Mesothelial cell of epicardium (in vitro differentiated cells): ENCODE measurements at regions not wholly inside any gene's neighbourhood (a gene's known extent, or its start where the extent isn't known, plus 50 kb on each side); places are given as distances from the start of the nearest gene placed in this dataset.
A peak's percentile ranks its signal among the peaks of the same experiment; 100 is the strongest.

Experiments used
- DNase-seq, 2 experiments: peaks; one replicate each; pipeline ENCODE4 v3.0.0; 2021; ENCODE audit warnings: low spot score in 2 of 2; ENCODE audit not compliant: unreplicated experiment in 2 of 2
- H3K27ac Mint-ChIP-seq: 2 replicates; pipeline ENCODE4 v1.8.0; 2021; ENCODE audit warnings: mixed read lengths
- H3K27me3 Mint-ChIP-seq: 2 replicates; pipeline ENCODE4 v1.8.0; 2021; ENCODE audit warnings: low read depth, mixed read lengths
- H3K36me3 Mint-ChIP-seq: 2 replicates; pipeline ENCODE4 v1.8.0; 2021; ENCODE audit warnings: mixed read lengths
- H3K4me1 Mint-ChIP-seq: 2 replicates; pipeline ENCODE4 v1.8.0; 2021; ENCODE audit warnings: mixed read lengths
- H3K4me3 Mint-ChIP-seq: 2 replicates; pipeline ENCODE4 v1.8.0; 2021; ENCODE audit warnings: mild to moderate bottlenecking, moderate library complexity, mixed read lengths
- H3K9me3 Mint-ChIP-seq: 2 replicates; pipeline ENCODE4 v1.8.0; 2021; ENCODE audit warnings: mixed read lengths
- CTCF ChIP-seq: fragments of 200-600 bp; sonication (generic); IDR thresholded peaks from one replicate; pipeline ENCODE4 v1.5.0; 2021; ENCODE audit warnings: antibody characterized with exemption; ENCODE audit not compliant: unreplicated experiment

- Mint-ChIP-seq H3K4me1 (peaks cover 40% of the 10 kb centered on the region), H3K27ac (peak overlapping the region; percentile 64), H3K9me3 (peaks cover 23% of the 10 kb centered on the region), H3K36me3 (peaks cover 17% of the 10 kb centered on the region), H3K4me3 (no peak overlapping the region), H3K27me3 (no peaks in the 10 kb centered on the region)
- no peak for DNase-seq
- no peak for TF ChIP-seq CTCF
Measured at GRCh38 chr3:106290304-106290997, 421.6 kb upstream of the CBLB start.

GRCh38 chr3:106293161-106293560 lies 424.3 kb upstream of the CBLB start:
- no peak for DNase-seq
- TF ChIP-seq CTCF, result no peak
- Mint-ChIP-seq H3K4me3 (no peak overlapping the region), H3K9me3 (no peaks in the 10 kb centered on the region), H3K36me3 (no peaks in the 10 kb centered on the region), H3K27me3 (no peaks in the 10 kb centered on the region), H3K27ac (peak overlapping the region; percentile 51), H3K4me1 (peaks cover 40% of the 10 kb centered on the region)

DNA sequence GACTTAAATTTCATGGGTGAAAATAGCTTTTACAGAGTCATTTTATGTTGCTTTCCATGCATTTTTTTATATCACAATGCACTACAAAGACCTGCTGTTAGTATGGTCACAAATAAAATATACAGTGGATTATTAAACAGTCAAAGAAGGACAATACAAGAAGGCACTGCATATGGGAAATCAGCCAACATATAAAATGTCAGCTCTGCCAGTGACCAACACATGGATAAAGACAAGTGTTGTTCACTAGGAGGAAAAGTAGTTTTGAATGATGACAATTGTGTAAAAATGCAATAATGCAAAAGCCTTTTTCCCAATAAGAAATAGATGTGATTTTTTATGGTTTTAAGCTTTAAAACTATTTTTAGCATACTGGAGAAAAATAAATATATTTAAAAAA lies 425.3 kb upstream of the CBLB start:
- H3K4me1 Mint-ChIP-seq, result peaks cover 34% of the 10 kb centered on the region
- TF ChIP-seq CTCF, result no peak
- no peaks in the 10 kb centered on the region for H3K36me3 Mint-ChIP-seq
- H3K27me3 Mint-ChIP-seq, result no peaks in the 10 kb centered on the region
- H3K9me3 Mint-ChIP-seq, result no peaks in the 10 kb centered on the region
- DNase-seq, result no peak
- no peak overlapping the region for H3K27ac Mint-ChIP-seq
- H3K4me3 Mint-ChIP-seq, result no peak overlapping the region

- no peaks in the 10 kb centered on the region for H3K27me3 Mint-ChIP-seq
- no peaks in the 10 kb centered on the region for H3K9me3 Mint-ChIP-seq
- peaks cover 28% of the 10 kb centered on the region for H3K4me1 Mint-ChIP-seq
- no peak overlapping the region for H3K4me3 Mint-ChIP-seq
- TF ChIP-seq CTCF, result no peak
- H3K27ac Mint-ChIP-seq, result no peak overlapping the region
- no peaks in the 10 kb centered on the region for H3K36me3 Mint-ChIP-seq
- DNase-seq, result no peak
Measured at GRCh38 chr3:106296062-106296461, 427.2 kb upstream of the CBLB start.

- TF ChIP-seq CTCF, result no peak
- Mint-ChIP-seq H3K27ac (peak overlapping the region; percentile 43), H3K36me3 (no peaks in the 10 kb centered on the region), H3K4me3 (no peak overlapping the region), H3K27me3 (no peaks in the 10 kb centered on the region), H3K4me1 (peaks cover 23% of the 10 kb centered on the region), H3K9me3 (no peaks in the 10 kb centered on the region)
- DNase-seq, result no peak
Measured at GRCh38 chr3:106299300-106300098, 430.7 kb upstream of the CBLB start.
